Putamen (tissue), 1 donor: ENCODE measurements at regions not wholly inside any gene's neighbourhood (a gene's known extent, or its start where the extent isn't known, plus 50 kb on each side); places are given as distances from the start of the nearest gene placed in this dataset.

Experiments
- DNase-seq: peaks from one replicate; pipeline ENCODE4 v3.0.0-alpha.2; 2016; ENCODE audit warnings: low spot score

GRCh38 chr11:127490896-127491295 is 490.3 kb upstream of the KIRREL3 start:
- DNase-seq = peak; percentile 6

DNA sequence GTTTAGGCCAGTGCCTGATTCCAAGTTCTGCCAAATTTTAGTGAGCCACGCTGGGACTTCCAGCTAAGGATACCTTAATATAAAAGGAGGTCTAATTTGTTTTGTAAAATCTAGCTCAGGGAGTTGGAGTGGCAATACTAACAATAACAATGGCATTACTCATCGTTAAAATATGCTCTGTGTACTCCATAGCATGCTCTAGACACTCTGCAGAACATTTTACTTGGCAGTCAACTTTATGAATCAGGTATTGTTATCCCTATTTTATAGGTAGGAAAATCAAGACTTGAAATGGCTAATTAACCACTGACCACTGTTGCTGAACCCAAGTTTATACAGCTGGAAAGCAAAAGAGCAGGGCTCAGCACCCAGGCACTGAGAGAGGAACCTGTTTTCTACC is 485.0 kb upstream of the KIRREL3 start:
- no peak for DNase-seq

GRCh38 chr11:127481391-127481790 is 480.8 kb upstream of the KIRREL3 start:
- no peak for DNase-seq

DNA sequence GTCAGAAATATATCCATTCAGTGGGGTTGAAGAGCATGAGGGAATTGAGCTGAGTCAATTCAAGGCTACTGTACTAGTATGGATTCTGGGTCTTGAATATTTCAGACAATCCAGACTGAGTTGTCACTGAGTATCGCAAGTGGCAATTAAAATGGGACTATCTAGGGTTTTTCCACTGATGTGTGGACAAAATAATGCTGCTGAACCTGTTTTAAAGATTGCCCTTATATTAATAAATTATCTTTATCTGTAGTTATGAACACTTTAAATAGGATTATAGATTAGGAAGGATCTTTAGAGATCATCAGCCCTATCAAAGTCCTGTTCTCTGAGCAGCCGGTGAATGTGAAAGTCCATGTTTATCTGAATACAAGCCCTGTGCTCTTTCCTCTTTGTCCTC is 478.3 kb upstream of the KIRREL3 start:
- DNase-seq = no peak

- DNase-seq = no peak
Observed at GRCh38 chr11:127474766-127475165, 474.2 kb upstream of the KIRREL3 start.

- DNase-seq = no peak
Observed at GRCh38 chr11:127472505-127472904, 471.9 kb upstream of the KIRREL3 start.

DNA sequence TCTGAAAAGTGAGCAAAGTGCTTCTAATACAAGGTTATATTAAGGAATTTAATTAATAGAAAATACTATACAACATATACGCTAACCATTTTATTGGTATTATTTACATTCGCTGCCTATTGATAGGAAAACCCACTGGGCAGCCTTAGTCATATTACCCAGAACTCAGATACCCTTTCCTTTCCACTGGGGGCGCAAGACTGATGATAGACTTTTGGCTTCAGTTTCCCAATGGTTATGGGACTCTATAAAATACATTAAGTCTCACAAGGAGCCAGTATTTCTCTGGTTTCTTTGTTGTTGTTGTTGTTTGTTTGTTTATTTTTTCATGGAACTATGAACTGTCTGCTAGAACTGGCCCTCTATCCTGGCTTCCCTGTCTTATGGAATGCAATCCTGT is 471.1 kb upstream of the KIRREL3 start:
- no peak for DNase-seq

- no peak for DNase-seq
Observed at GRCh38 chr11:127470306-127470884, 469.8 kb upstream of the KIRREL3 start.

DNA sequence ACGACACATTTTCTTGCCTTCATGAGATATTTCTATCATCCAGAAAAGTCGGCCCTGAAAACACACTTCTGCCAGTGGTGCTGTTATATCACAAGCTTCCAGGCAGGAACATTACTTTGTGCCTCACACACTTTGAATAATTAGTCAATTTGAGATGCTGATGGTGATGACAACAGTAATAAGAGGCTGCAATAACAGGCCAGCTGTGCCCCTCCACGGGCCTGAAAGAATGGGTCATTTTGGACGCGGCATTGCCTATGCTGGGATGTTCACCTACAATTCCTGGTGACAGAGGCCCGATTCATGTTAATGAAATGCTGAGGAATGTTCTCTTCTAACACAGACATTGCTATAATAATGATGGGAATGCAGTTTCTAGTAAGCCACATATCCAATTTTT is 463.8 kb upstream of the KIRREL3 start:
- no peak for DNase-seq

GRCh38 chr11:127462065-127462344 is 461.4 kb upstream of the KIRREL3 start:
- no peak for DNase-seq

DNA sequence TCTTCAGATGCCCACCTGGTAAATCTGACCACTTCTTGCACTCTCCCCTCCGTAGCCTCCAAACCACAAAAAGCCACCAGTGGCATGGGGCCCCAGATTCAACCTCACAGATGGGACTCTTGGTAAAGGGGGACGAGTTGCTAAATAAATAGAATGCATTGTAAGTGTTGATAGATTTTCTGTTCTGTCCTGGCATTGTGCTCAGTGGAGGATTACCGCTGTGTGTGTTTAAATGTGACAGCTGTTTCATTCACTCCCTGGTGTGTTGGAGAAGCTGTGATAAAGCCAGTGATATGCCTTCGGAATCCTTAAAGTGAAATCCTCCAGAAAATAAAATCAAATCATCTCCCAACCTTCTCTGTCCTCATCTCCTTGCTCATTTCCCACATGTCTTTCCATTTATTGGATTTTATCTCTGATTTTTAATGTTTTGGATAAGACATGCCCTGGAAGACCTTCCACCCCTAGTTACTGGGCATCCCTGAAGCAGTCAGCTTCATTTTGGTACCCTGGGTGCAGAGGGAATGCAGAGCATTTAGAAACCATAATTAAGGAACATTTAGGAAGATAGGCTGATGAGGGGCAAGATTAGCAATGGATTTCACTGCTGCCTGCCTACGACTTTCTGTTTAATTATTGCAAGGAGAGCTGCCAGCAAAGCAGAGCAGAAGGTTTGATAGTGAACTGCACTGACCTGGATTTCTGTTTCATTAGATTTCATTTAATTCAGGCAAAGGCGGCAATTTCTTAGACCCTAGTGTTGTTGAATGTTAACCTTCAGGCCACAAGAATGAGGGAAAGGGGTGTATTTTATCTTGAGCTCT is 460.9 kb upstream of the KIRREL3 start:
- DNase-seq = no peak

GRCh38 chr11:127458561-127458960 is 458.0 kb upstream of the KIRREL3 start:
- no peak for DNase-seq

DNA sequence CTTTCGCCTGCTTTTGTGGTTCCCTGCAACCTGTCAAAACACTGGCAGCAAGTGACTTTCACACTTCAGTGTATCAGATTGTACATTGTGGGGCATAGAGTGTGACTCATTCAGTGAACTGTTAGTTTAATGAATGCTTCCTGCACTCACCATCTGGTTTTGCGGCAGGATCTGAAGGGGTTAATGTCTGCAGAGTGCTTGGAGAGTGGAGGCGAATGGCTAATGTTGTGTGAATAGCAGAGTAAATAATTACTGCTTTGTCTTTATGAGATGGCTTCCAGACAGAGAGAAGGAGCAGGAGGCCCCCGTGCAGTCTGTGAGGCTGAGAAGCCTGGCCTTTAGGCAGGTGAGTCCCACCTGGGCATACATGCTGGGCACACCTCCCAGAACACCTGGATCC is 454.3 kb upstream of the KIRREL3 start:
- no peak for DNase-seq

DNA sequence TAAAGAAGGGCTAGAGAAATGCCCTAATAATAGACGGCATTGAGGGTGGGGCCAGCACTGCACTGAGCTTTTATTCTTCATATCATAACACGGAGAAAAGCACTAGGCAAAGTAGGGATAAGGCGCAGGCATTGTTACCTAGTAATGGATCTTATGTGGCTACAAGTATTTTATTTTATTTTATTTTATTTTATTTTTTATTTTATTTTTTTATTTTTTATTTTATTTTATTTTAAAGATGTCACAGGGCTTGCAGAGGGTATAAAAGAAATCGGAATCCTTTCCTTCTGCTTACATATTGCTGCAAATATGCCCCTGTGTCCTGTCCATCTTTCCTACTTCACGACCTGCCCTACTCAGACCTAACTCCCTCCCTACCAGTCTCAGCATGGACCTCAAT is 452.0 kb upstream of the KIRREL3 start:
- DNase-seq = no peak

GRCh38 chr11:127451861-127452260 is 451.3 kb upstream of the KIRREL3 start:
- DNase-seq = peak; percentile 84

DNA sequence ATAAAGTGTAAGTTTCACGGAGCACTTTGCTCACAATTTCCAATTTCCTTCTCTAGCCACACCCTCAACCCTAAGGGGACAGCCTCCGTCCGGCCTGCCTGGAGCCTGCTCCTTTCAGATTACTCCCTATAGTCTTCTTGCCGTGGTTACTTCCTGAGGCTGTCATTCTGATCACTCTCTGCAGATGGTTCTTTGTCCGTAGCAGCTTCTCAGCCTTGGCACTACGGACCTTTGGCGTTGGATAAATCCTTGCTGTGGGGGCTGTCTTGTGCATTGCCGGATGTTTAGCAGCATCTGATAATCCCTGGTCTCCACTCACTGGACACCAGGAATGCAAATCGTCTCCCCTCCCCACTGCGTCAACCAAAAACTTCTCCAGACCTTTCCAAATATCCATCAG is 447.5 kb upstream of the KIRREL3 start:
- DNase-seq = no peak

DNA sequence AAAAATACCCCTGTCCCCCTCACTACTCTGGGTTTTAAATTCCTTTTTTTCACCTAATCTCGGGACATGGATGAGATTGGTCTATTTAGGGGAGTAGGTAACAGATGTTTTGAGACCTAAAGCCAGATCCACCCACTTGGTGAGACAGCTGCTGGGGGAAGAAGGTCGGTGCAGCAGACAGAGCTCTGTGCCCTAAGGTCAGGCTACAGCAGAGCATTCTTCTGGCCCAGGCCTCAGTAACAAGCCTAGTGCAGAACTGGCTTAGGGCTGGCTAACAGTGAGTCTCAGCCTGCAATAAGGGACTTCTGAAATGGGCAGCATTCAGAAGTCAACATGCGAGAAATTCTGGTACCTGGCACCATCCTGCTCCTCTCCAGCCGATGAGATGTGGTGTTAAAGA is 444.9 kb upstream of the KIRREL3 start:
- no peak for DNase-seq

GRCh38 chr11:127443297-127443696 is 442.7 kb upstream of the KIRREL3 start:
- DNase-seq = no peak

DNA sequence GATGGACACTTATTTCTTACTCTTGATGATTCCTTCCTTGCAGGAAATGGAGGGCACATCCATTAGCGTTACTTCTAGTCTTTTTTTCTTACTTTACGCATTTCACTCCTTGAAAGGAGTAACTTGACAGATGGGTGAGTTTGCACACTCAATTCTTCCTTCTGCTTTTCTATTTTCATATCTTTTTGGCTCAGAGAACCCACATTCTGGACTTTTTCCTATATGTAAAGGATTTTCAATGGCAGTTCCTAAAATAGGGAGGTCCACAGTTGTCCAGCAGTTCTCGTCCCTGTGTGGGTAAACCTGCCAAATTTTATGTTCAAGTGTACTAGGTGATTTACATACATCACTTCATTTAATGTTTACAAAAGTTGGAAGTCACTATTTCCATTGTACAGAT is 440.0 kb upstream of the KIRREL3 start:
- DNase-seq = no peak

GRCh38 chr11:127425281-127425680 is 424.7 kb upstream of the KIRREL3 start:
- DNase-seq = no peak

DNA sequence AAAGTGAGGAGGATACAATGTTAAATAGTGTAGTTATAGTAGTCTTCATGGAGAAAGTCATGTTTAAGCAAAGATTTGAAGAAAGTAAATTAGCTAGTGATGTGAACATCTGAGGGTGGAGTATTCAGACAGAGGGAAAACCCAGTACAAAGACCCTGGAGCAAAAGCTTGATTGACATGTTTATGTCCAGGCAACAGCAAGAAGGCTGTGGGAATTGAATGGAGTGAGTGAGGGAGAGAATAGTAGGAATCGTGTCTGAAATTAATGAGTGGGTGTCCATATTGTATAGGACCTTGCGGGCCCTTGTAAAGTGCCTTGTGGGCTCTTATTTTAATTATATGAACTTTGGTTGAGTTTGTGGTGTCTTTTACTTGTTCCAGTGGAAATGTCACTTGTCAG is 424.1 kb upstream of the KIRREL3 start:
- no peak for DNase-seq

DNA sequence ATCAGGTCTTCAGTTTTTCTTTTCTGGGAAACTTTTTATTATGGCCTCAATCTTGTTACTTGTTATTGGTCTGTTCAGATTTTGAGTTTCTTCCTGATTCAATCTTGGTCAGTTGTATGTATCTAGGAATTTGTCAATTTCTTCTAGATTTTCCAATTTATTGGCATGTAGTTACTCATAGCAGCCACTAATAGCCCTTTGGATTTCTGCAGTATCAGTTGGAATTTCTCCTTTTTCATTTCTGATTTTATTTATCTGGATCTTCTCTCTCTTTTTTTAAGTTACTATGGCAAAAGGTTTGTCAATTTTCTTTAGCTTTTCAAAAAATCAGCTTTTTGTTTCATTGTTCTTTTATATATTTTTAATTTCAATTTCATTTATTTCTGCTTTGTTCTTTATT is 419.6 kb upstream of the KIRREL3 start:
- DNase-seq = no peak

- DNase-seq = no peak
Observed at GRCh38 chr11:127412722-127413380, 412.3 kb upstream of the KIRREL3 start.

DNA sequence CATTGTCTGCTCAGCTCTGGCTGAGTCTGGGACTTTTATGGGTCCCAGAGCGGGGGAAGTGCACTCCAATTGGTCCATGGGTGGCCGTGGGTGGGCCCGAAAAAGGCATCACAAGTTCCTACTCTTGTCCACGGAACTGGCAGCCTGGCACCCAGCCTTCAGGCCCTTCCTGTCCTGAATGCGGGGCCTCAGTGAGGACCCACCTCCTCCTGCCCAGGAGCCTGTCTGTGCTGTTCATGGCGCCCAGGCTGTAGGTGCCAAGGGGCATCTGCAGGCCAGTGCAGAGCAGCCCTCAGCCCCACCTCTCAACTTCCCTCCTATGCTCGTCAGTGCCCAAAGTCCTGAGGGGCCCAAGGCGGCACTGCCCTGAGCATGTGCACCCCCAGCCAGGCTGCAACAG is 411.7 kb upstream of the KIRREL3 start:
- DNase-seq = no peak
